ENCODE measurements at regions not wholly inside any gene's neighbourhood (a gene's known extent, or its start where the extent isn't known, plus 50 kb on each side); places are given as distances from the start of the nearest gene placed in this dataset.
A peak's percentile ranks its signal among the peaks of the same experiment; 100 is the strongest.

DNA sequence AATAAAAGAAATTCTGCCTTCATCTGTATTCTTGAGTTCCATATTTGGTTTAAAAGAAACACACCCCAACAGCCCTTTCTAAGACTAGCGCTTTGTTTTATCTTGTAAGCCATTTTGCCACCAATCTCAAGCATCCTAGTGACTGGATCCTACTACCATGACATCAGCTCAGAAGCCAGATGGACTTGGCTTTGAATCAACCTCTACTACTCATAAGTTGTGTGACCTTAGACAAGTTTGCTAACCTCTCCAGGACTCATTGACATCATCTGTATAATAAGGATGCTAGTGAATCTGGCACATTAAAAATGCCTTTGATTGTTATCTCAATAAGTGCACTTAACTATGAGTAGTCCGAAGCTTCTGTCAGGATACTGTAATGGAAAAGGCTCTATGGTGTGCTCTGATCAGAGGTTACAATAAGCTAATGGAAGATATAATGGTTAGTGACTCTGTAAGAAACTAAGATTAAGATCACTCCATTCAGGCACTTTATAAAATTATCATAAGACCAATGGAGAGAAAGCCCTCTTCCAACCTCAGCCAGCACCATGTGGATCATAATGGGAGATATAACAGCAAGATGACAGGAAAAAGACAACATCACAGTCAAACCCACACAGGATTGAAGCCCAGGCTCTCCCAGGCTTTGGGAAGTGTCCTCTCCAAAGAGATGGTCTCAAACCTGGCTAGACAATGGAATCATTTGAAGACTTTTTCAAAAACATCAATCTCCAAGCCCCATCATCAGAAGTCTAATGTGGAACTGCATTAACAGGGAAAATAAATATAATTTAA is 180.6 kb upstream of the MIR17HG start:
- no peak overlapping the region for H3K4me3 ChIP-seq (replicated peaks; ENCODE audit: low read depth, low read length)
- no peak for TF ChIP-seq CTCF (IDR thresholded peaks at IDR 0.05; ENCODE audit: low read length, missing control alignments)
- DNase-seq (ENCODE audit: low read depth), result no peak

DNA sequence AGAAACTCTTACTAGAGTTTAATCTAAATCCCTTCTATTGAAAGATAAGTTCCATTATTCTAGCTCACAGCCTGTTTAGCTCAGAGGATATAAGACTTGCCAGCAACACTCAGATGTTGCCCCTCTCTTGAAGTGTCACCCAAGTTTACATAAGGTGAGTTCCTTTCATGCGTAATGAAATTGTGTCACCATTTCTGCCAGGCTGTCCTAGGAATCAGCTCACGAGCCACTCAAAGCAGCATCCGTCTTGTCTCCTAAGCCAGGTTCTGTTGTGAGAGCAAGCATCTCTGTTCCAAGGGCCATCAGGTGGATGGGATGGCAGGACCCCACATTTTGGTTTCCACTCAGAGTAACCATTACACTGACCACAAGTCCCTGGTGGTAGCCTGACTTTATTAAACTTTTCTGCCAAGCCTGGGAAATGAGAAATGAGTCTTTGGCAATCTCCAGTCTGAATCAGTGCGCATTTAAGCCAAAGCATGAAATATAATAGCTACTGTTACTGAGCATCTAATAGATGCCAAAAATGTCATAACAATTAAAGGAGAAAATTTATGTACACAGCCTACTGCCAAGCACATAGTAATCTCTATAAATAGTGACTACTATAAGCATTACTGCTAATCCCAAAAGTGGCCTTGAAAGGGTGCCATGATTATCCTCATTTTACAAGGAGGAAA is 179.6 kb upstream of the MIR17HG start:
- no peak overlapping the region for H3K4me3 ChIP-seq (replicated peaks; ENCODE audit: low read depth, low read length)
- no peak for DNase-seq (ENCODE audit: low read depth)
- TF ChIP-seq CTCF (IDR thresholded peaks at IDR 0.05; ENCODE audit: low read length, missing control alignments), result no peak

DNA sequence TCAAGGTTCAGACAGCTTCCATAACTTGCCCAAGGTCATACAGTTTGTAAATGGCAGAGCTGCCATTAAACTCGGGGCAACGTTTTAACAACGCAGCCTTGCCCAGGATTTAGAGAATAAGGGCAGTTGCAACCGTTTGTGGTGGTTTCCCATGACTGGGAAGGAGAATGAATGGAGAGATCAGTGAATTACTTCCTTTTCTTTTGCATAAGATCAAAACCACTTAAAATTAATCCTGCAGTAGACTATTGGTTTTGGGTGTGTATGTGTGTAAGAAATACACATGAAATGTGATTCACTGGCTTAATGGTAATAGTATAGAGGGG is 179.1 kb upstream of the MIR17HG start:
- H3K4me3 ChIP-seq (replicated peaks; ENCODE audit: low read depth, low read length), result no peak overlapping the region
- TF ChIP-seq CTCF (IDR thresholded peaks at IDR 0.05; ENCODE audit: low read length, missing control alignments), result no peak
- DNase-seq (ENCODE audit: low read depth), result no peak

GRCh38 chr13:91169321-91170050 is 178.0 kb upstream of the MIR17HG start:
- no peak for TF ChIP-seq CTCF (IDR thresholded peaks at IDR 0.05; ENCODE audit: low read length, missing control alignments)
- H3K4me3 ChIP-seq (replicated peaks; ENCODE audit: low read depth, low read length), result no peak overlapping the region
- no peak for DNase-seq (ENCODE audit: low read depth)

- no peak for DNase-seq (ENCODE audit: low read depth)
- H3K4me3 ChIP-seq (replicated peaks; ENCODE audit: low read depth, low read length), result no peak overlapping the region
- TF ChIP-seq CTCF (IDR thresholded peaks at IDR 0.05; ENCODE audit: low read length, missing control alignments), result no peak
Measured at GRCh38 chr13:91172160-91172559, 175.3 kb upstream of the MIR17HG start.

DNA sequence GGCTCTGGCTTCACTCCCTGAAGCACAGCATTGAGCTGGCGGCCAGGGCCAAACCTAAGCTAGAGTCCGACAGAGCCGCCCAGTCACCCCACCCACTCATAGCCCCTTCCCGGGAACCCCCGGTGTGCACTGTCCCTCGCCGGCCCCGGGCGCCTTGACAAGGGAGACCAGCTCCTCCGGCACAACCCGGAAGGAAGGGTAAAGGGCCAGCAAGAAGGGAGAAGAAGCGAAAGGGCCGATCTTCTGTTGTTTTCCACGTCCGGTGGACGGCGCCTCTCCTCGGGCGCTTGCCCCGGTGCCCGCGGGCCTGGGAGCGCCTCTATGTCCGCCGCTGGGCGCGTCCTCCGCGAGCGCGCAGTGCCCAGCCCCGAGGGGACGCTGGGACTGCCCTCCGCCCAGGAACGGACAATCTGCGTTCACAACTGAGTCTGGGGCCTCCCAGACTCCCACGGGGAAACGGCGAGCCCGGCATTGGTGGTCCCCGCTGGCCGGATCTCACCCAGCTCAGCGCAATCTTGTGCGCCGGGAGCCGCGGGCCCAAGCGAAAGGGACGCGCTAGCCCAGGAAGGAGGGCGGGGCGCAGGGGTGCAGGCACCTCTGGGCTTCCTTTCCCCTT is 172.5 kb upstream of the MIR17HG start:
- DNase-seq (ENCODE audit: low read depth), result no peak
- TF ChIP-seq CTCF (IDR thresholded peaks at IDR 0.05; ENCODE audit: low read length, missing control alignments), result no peak
- peak overlapping the region; percentile 32 for H3K4me3 ChIP-seq (replicated peaks; ENCODE audit: low read depth, low read length)
